H9 (cell line): ENCODE measurements at regions not wholly inside any gene's neighbourhood (a gene's known extent, or its start where the extent isn't known, plus 50 kb on each side); places are given as distances from the start of the nearest gene placed in this dataset.

Experiments used
- DNase-seq: peaks from one replicate; pipeline ENCODE4 v3.0.0-alpha.2; 2017
- H2AFZ ChIP-seq: one replicate; pipeline ENCODE4 v1.6.1; 2013; ENCODE audit warnings: mild to moderate bottlenecking, low read length, control low read depth, moderate library complexity
- H2AK5ac ChIP-seq: 2 replicates; pipeline ENCODE4 v1.6.1; 2013; ENCODE audit warnings: low read length, control low read depth, mixed read lengths; ENCODE audit not compliant: insufficient read length
- H2BK120ac ChIP-seq: one replicate; pipeline ENCODE4 v1.6.1; 2013; ENCODE audit warnings: low read depth, mild to moderate bottlenecking, low read length, control low read depth, inconsistent platforms; ENCODE audit not compliant: poor library complexity, severe bottlenecking
- H2BK12ac ChIP-seq: 2 replicates; pipeline ENCODE4 v1.6.1; 2013; ENCODE audit warnings: low read length, control low read depth, mixed read lengths, low read depth; ENCODE audit not compliant: insufficient read length
- H2BK15ac ChIP-seq: 2 replicates; pipeline ENCODE4 v1.6.1; 2013; ENCODE audit warnings: low read depth, low read length, control low read depth
- H2BK20ac ChIP-seq: one replicate; pipeline ENCODE4 v1.6.1; 2013; ENCODE audit warnings: low read depth, mild to moderate bottlenecking, low read length, control low read depth, inconsistent platforms; ENCODE audit not compliant: poor library complexity, severe bottlenecking
- H2BK5ac ChIP-seq: 2 replicates; pipeline ENCODE4 v1.6.1; 2013; ENCODE audit warnings: low read length, control low read depth, mixed read lengths; ENCODE audit not compliant: insufficient read length
- H3K14ac ChIP-seq: 2 replicates; pipeline ENCODE4 v1.6.1; 2013; ENCODE audit warnings: low read length, control low read depth; ENCODE audit not compliant: insufficient read depth
- H3K18ac ChIP-seq: 2 replicates; pipeline ENCODE4 v1.6.1; 2013; ENCODE audit warnings: low read depth, mild to moderate bottlenecking, mixed read lengths, low read length, control low read depth; ENCODE audit not compliant: insufficient read length
- H3K23ac ChIP-seq: 2 replicates; pipeline ENCODE4 v1.6.1; 2013; ENCODE audit warnings: low read length, control low read depth, mixed read lengths, low read depth; ENCODE audit not compliant: insufficient read length
- H3K23me2 ChIP-seq: 2 replicates; pipeline ENCODE4 v1.6.1; 2013; ENCODE audit warnings: low read depth, mild to moderate bottlenecking, mixed read lengths, low read length, control low read depth; ENCODE audit not compliant: insufficient read length, poor library complexity, severe bottlenecking
- H3K27ac ChIP-seq: 2 replicates; pipeline ENCODE4 v1.5.1; 2013; ENCODE audit warnings: low read length, control low read depth, mixed read lengths, low read depth; ENCODE audit not compliant: insufficient read length
- H3K27me3 ChIP-seq: 2 replicates; pipeline ENCODE4 v1.6.1; 2013; ENCODE audit warnings: low read length, control low read depth, inconsistent platforms; ENCODE audit not compliant: insufficient read depth
- H3K4ac ChIP-seq: 2 replicates; pipeline ENCODE4 v1.6.1; 2013; ENCODE audit warnings: low read depth, mild to moderate bottlenecking, control low read depth, inconsistent platforms, low read length, moderate library complexity
- H3K4me1 ChIP-seq: 2 replicates; pipeline ENCODE4 v1.6.1; 2013; ENCODE audit warnings: low read length, control low read depth, inconsistent platforms; ENCODE audit not compliant: insufficient read depth
- H3K4me2 ChIP-seq: 2 replicates; pipeline ENCODE4 v1.6.1; 2013; ENCODE audit warnings: low read length, control low read depth, mixed read lengths; ENCODE audit not compliant: insufficient read length, insufficient read depth
- H3K56ac ChIP-seq: 2 replicates; pipeline ENCODE4 v1.6.1; 2013; ENCODE audit warnings: low read depth, mild to moderate bottlenecking, mixed read lengths, low read length, control low read depth; ENCODE audit not compliant: insufficient read length
- H3K79me1 ChIP-seq: 2 replicates; pipeline ENCODE4 v1.6.1; 2013; ENCODE audit warnings: low read depth, mild to moderate bottlenecking, moderate library complexity, low read length, control low read depth, inconsistent platforms; ENCODE audit not compliant: insufficient read depth, poor library complexity, severe bottlenecking
- H3K79me2 ChIP-seq: 2 replicates; pipeline ENCODE4 v1.6.1; 2013; ENCODE audit warnings: low read length, control low read depth, inconsistent platforms; ENCODE audit not compliant: insufficient read depth
- H3K9ac ChIP-seq: 2 replicates; pipeline ENCODE4 v1.6.1; 2013; ENCODE audit warnings: low read length, control low read depth, mixed read lengths; ENCODE audit not compliant: insufficient read length; ENCODE audit errors: extremely low read depth
- H3K9me3 ChIP-seq: one replicate; pipeline ENCODE4 v1.6.1; 2013; ENCODE audit warnings: low read depth, low read length, inconsistent platforms; ENCODE audit not compliant: control insufficient read depth
- H3T11ph ChIP-seq: one replicate; pipeline ENCODE4 v1.6.1; 2013; ENCODE audit warnings: mild to moderate bottlenecking, low read length, control low read depth, inconsistent platforms
- H4K20me1 ChIP-seq: one replicate; pipeline ENCODE4 v1.6.1; 2013; ENCODE audit not compliant: control insufficient read depth, insufficient read length, insufficient read depth
- H4K5ac ChIP-seq: 2 replicates; pipeline ENCODE4 v1.6.1; 2013; ENCODE audit warnings: low read depth, mild to moderate bottlenecking, mixed read lengths, low read length, control low read depth; ENCODE audit not compliant: insufficient read length
- H4K8ac ChIP-seq: replicated peaks from 2 replicates; pipeline ENCODE4 v1.6.1; 2013; ENCODE audit warnings: low read length, control low read depth, mixed read lengths, low read depth; ENCODE audit not compliant: insufficient read length
- H4K91ac ChIP-seq: 2 replicates; pipeline ENCODE4 v1.6.1; 2013; ENCODE audit warnings: low read depth, mild to moderate bottlenecking, moderate library complexity, mixed read lengths, low read length, control low read depth; ENCODE audit not compliant: insufficient read length
- H3K27ac Mint-ChIP-seq, 3 experiments: 2 replicates in 2 of 3; 3 replicates in 1 of 3; pipeline ENCODE4 v1.8.0; 2020 to 2021; ENCODE audit warnings: mixed read lengths in 3 of 3, mild to moderate bottlenecking in 1 of 3, moderate library complexity in 1 of 3
- H3K27me3 Mint-ChIP-seq: 2 replicates; pipeline ENCODE4 v1.8.0; 2021; ENCODE audit warnings: low read depth, mild to moderate bottlenecking, moderate library complexity, mixed read lengths
- H3K36me3 Mint-ChIP-seq, 3 experiments: 2 replicates in 2 of 3; 3 replicates in 1 of 3; pipeline ENCODE4 v1.8.0; 2020 to 2021; ENCODE audit warnings: low read depth in 3 of 3, mixed read lengths in 3 of 3; ENCODE audit not compliant: insufficient read depth in 1 of 3
- H3K4me1 Mint-ChIP-seq, 2 experiments: 2 replicates each; pipeline ENCODE4 v1.8.0; 2020; ENCODE audit warnings: mixed read lengths in 2 of 2
- H3K4me3 Mint-ChIP-seq, 2 experiments: 2 replicates in 1 of 2; 3 replicates in 1 of 2; pipeline ENCODE4 v1.8.0; 2020 to 2021; ENCODE audit warnings: mild to moderate bottlenecking in 2 of 2, mixed read lengths in 2 of 2, moderate library complexity in 1 of 2
- H3K9me3 Mint-ChIP-seq, 2 experiments: 2 replicates in 1 of 2; 3 replicates in 1 of 2; pipeline ENCODE4 v1.8.0; 2020; ENCODE audit warnings: mild to moderate bottlenecking in 2 of 2, mixed read lengths in 2 of 2, moderate library complexity in 1 of 2
- WGBS: extraction: QIAGEN DNeasy Blood & Tissue Kit; methylation state at CpG from one replicate; pipeline ENCODE4 v1.1.7; 2013; ENCODE audit warnings: missing lambda C conversion rate, low lambda C conversion rate, mixed read lengths; ENCODE audit not compliant: insufficient read length; ENCODE audit errors: extremely low coverage; 5-methylcytosine and 5-hydroxymethylcytosine counted together
- TF ChIP-seq, protein P1 (sequence below): fragments of 200-600 bp; sonication (generic); conservative IDR thresholded peaks from 3 replicates; pipeline ENCODE4 v1.8.0; 2021; ENCODE audit warnings: antibody characterized with exemption, mild to moderate bottlenecking

DNA sequence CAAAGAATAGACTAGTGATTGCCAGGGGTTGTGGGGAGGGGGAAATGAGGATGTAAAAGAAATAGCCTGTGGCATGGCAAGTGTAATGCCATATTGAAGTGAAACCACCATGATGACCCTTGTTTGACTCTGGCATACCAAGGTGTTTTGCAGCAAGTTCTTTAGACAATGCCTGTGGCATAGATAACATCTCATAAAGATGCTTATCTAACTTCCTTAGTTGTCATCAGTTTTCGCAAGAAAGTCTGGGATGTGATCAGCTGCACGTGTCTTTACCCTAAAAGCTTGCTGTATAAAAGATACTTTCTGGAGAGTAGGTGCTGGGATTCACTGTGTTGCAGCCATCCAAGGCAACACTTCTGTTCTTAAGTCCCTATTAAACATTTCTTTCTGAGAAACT, 176.1 kb upstream of the MAGEB16 start:
- no peak overlapping the region for H3K56ac ChIP-seq
- H3K23me2 ChIP-seq = no peaks in the 10 kb centered on the region
- no peak overlapping the region for H4K8ac ChIP-seq
- no peaks in the 10 kb centered on the region for H3K79me2 ChIP-seq
- no peak overlapping the region for H2AFZ ChIP-seq
- H3T11ph ChIP-seq = no peak overlapping the region
- no peak overlapping the region for H2BK20ac ChIP-seq
- H3K27me3 ChIP-seq = no peaks in the 10 kb centered on the region
- no CpG with 5 or more reads among the region's 2 CpGs for WGBS
- no peak overlapping the region for H2BK5ac ChIP-seq
- no peak overlapping the region for H3K9ac ChIP-seq
- H4K5ac ChIP-seq = no peak overlapping the region
- no peak for DNase-seq
- no peaks in the 10 kb centered on the region for H3K4me1 ChIP-seq
- H2BK120ac ChIP-seq = no peak overlapping the region
- H3K4me2 ChIP-seq = no peak overlapping the region
- H3K23ac ChIP-seq = no peak overlapping the region
- TF ChIP-seq, protein P1, sequence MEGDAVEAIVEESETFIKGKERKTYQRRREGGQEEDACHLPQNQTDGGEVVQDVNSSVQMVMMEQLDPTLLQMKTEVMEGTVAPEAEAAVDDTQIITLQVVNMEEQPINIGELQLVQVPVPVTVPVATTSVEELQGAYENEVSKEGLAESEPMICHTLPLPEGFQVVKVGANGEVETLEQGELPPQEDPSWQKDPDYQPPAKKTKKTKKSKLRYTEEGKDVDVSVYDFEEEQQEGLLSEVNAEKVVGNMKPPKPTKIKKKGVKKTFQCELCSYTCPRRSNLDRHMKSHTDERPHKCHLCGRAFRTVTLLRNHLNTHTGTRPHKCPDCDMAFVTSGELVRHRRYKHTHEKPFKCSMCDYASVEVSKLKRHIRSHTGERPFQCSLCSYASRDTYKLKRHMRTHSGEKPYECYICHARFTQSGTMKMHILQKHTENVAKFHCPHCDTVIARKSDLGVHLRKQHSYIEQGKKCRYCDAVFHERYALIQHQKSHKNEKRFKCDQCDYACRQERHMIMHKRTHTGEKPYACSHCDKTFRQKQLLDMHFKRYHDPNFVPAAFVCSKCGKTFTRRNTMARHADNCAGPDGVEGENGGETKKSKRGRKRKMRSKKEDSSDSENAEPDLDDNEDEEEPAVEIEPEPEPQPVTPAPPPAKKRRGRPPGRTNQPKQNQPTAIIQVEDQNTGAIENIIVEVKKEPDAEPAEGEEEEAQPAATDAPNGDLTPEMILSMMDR = no peak
- Mint-ChIP-seq H3K4me1 (no peaks in the 10 kb centered on the region), H3K36me3 (peaks cover 3 to 10% (median 4%) of the 10 kb centered on the region in 3 experiments; a peak in 5 of 7 replicates), H3K27ac (no peak overlapping the region), H3K27me3 (no peaks in the 10 kb centered on the region), H3K9me3 (peaks cover 43 to 48% of the 10 kb centered on the region in 2 experiments), H3K4me3 (no peak overlapping the region)
- no peak overlapping the region for H4K91ac ChIP-seq
- H2BK15ac ChIP-seq = no peak overlapping the region
- no peak overlapping the region for H3K18ac ChIP-seq
- no peaks in the 10 kb centered on the region for H3K79me1 ChIP-seq
- no peak overlapping the region for H3K27ac ChIP-seq
- H4K20me1 ChIP-seq = no peaks in the 10 kb centered on the region
- no peak overlapping the region for H2AK5ac ChIP-seq
- no peaks in the 10 kb centered on the region for H3K9me3 ChIP-seq
- H3K4ac ChIP-seq = no peak overlapping the region
- no peak overlapping the region for H3K14ac ChIP-seq
- no peak overlapping the region for H2BK12ac ChIP-seq
